ENCODE measurements at regions not wholly inside any gene's neighbourhood (a gene's known extent, or its start where the extent isn't known, plus 50 kb on each side); places are given as distances from the start of the nearest gene placed in this dataset.
"Not testable (repeated sequence)": the region's sequence is repeated elsewhere in the genome, so short reads cannot be mapped to it uniquely, and the experiment has no call there.

GRCh38 chr14:43671716-43672485 lies 835.2 kb downstream of the FSCB start:
- DNase-seq: no peak

- DNase-seq: no peak
Observed at GRCh38 chr14:43669355-43669754, 837.7 kb downstream of the FSCB start.

GRCh38 chr14:43665570-43666267 lies 841.4 kb downstream of the FSCB start:
- DNase-seq: no peak

- not testable (repeated sequence) for DNase-seq
Observed at GRCh38 chr14:43655194-43655593, 851.9 kb downstream of the FSCB start.

- DNase-seq: no peak
Observed at GRCh38 chr14:43651896-43652295, 855.2 kb downstream of the FSCB start.

GRCh38 chr14:43651185-43651787 lies 855.8 kb downstream of the FSCB start:
- DNase-seq: no peak

- no peak for DNase-seq
Observed at GRCh38 chr14:43649508-43649907, 857.6 kb downstream of the FSCB start.

GRCh38 chr14:43647302-43647701 lies 859.8 kb downstream of the FSCB start:
- no peak for DNase-seq

- no peak for DNase-seq
Observed at GRCh38 chr14:43640718-43641267, 866.3 kb downstream of the FSCB start.

GRCh38 chr14:43625294-43625693 lies 881.8 kb downstream of the FSCB start:
- no peak for DNase-seq

GRCh38 chr14:43621282-43621681 lies 885.8 kb downstream of the FSCB start:
- no peak for DNase-seq

- DNase-seq: no peak
Observed at GRCh38 chr14:43595096-43595772, 911.8 kb downstream of the FSCB start.

- DNase-seq: no peak
Observed at GRCh38 chr14:43591776-43592175, 915.3 kb downstream of the FSCB start.

- DNase-seq: no peak
Observed at GRCh38 chr14:43587183-43587582, 919.9 kb downstream of the FSCB start.

- no peak for DNase-seq
Observed at GRCh38 chr14:43579671-43580070, 927.4 kb downstream of the FSCB start.

- no peak for DNase-seq
Observed at GRCh38 chr14:43568022-43568421, 939.1 kb downstream of the FSCB start.

- DNase-seq: no peak
Observed at GRCh38 chr14:43548368-43548767, 958.7 kb downstream of the FSCB start.

- not testable (repeated sequence) for DNase-seq
Observed at GRCh38 chr14:43547596-43547995, 959.5 kb downstream of the FSCB start.

- no peak for DNase-seq
Observed at GRCh38 chr14:43541356-43541755, 965.7 kb downstream of the FSCB start.

- no peak for DNase-seq
Observed at GRCh38 chr14:43540948-43541347, 966.1 kb downstream of the FSCB start.

- DNase-seq: no peak
Observed at GRCh38 chr14:43539210-43539609, 967.9 kb downstream of the FSCB start.

- no peak for DNase-seq
Observed at GRCh38 chr14:43535231-43535838, 971.7 kb downstream of the FSCB start.

All from NCI-H1694 treated with DMSO at 0.1 percent for 48 hours (cell line).